ENCODE measurements at regions not wholly inside any gene's neighbourhood (a gene's known extent, or its start where the extent isn't known, plus 50 kb on each side); places are given as distances from the start of the nearest gene placed in this dataset.

DNA sequence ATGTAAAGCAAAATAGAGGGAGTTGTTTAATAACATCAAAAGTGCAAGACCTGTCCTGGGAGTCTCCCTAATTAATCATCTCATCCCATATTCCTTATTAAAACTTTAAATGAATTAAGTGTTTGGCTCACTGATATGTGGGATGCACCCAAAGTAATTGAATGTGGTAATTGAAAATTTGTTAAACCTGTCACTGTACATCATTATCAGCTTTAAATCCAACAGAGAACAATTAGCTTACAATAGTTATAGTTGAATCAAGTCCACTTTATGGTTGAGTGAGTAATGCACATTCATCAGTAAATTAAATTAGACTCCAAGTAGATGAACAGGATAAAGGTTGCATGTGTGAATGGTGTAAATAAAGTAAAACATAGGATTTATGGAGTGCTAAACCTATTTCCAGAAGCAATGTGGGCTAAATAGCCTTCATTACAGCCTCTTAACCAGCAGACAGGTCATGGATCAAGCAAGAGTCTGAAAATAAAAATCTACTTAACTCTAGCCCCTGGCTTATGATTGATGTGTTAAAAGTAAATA, 608.2 kb upstream of the CCDC54 start:
- Histone ChIP-seq H3K9me2 (ENCODE audit: low read depth, low read length) (no peaks in the 10 kb centered on the region), H3K9ac (ENCODE audit: low read length) (no peak overlapping the region), H3K27me3 (ENCODE audit: insufficient read depth, low read length) (no peaks in the 10 kb centered on the region)

DNA sequence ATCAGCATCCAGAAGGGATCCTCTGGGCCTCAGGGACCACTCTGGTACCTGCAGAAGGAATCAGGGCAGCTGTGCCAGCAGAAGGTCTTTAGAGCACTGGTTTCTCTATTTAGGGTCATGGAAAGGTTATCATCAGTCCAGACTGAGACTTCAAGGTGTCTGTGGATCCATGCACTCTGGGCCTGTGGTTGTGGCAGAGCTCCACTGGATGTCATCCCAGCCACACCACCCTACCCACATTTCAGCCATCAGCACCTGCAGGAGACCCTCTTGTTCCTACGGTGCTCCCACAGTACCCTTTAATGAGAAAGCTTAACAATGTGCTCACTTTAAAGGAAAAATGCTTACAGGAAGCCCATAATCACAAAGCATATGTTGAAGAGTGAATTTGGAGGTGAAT, 603.4 kb upstream of the CCDC54 start:
- H3K4me1 ChIP-seq (ENCODE audit: insufficient read depth, low read length, severe bottlenecking) = no peaks in the 10 kb centered on the region
- no peaks in the 10 kb centered on the region for H3K36me3 ChIP-seq (ENCODE audit: insufficient read depth, low read length)
- no peaks in the 10 kb centered on the region for H3K79me2 ChIP-seq (ENCODE audit: insufficient read depth, low read length)
- H4K20me1 ChIP-seq (ENCODE audit: insufficient read depth, low read length) = no peaks in the 10 kb centered on the region
- H2AFZ ChIP-seq (ENCODE audit: low read length) = no peak overlapping the region
- no peaks in the 10 kb centered on the region for H3K9me2 ChIP-seq (ENCODE audit: low read depth, low read length)
- H3F3A ChIP-seq (ENCODE audit: insufficient read depth, low read length) = no peaks in the 10 kb centered on the region
- TF ChIP-seq EZH2 (IDR thresholded peaks at IDR 0.05; ENCODE audit: borderline replicate concordance, low read length) = no peak
- TF ChIP-seq, protein P1, sequence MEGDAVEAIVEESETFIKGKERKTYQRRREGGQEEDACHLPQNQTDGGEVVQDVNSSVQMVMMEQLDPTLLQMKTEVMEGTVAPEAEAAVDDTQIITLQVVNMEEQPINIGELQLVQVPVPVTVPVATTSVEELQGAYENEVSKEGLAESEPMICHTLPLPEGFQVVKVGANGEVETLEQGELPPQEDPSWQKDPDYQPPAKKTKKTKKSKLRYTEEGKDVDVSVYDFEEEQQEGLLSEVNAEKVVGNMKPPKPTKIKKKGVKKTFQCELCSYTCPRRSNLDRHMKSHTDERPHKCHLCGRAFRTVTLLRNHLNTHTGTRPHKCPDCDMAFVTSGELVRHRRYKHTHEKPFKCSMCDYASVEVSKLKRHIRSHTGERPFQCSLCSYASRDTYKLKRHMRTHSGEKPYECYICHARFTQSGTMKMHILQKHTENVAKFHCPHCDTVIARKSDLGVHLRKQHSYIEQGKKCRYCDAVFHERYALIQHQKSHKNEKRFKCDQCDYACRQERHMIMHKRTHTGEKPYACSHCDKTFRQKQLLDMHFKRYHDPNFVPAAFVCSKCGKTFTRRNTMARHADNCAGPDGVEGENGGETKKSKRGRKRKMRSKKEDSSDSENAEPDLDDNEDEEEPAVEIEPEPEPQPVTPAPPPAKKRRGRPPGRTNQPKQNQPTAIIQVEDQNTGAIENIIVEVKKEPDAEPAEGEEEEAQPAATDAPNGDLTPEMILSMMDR (IDR thresholded peaks at IDR 0.05; ENCODE audit: low read length) = no peak
- no peaks in the 10 kb centered on the region for H3K9me3 ChIP-seq (ENCODE audit: low read length)
- H3K27me3 ChIP-seq (ENCODE audit: insufficient read depth, low read length) = no peaks in the 10 kb centered on the region
- no peak overlapping the region for H3K9ac ChIP-seq (ENCODE audit: low read length)
- H3K4me2 ChIP-seq (ENCODE audit: low read length) = no peak overlapping the region
- no peak overlapping the region for H3K27ac ChIP-seq (ENCODE audit: low read depth, low read length, poor library complexity, severe bottlenecking)
- H3K4me3 ChIP-seq (ENCODE audit: low read depth, low read length, poor library complexity, severe bottlenecking) = no peak overlapping the region

More for the DNA sequence above, 608.2 kb upstream of the CCDC54 start:
- Histone ChIP-seq H3K4me2 (ENCODE audit: low read length) (no peak overlapping the region), H3K79me2 (ENCODE audit: insufficient read depth, low read length) (no peaks in the 10 kb centered on the region), H3K4me1 (ENCODE audit: insufficient read depth, low read length, severe bottlenecking) (no peaks in the 10 kb centered on the region), H4K20me1 (ENCODE audit: insufficient read depth, low read length) (no peaks in the 10 kb centered on the region), H3K27ac (ENCODE audit: low read depth, low read length, poor library complexity, severe bottlenecking) (no peak overlapping the region), H3K4me3 (ENCODE audit: low read depth, low read length, poor library complexity, severe bottlenecking) (no peak overlapping the region), H3K9me3 (ENCODE audit: low read length) (no peaks in the 10 kb centered on the region), H2AFZ (ENCODE audit: low read length) (no peak overlapping the region), H3F3A (ENCODE audit: insufficient read depth, low read length) (no peaks in the 10 kb centered on the region), H3K36me3 (ENCODE audit: insufficient read depth, low read length) (no peaks in the 10 kb centered on the region)
- TF ChIP-seq EZH2 (IDR thresholded peaks at IDR 0.05; ENCODE audit: borderline replicate concordance, low read length) = no peak
- TF ChIP-seq, protein P1 (IDR thresholded peaks at IDR 0.05; ENCODE audit: low read length) = no peak

DNA sequence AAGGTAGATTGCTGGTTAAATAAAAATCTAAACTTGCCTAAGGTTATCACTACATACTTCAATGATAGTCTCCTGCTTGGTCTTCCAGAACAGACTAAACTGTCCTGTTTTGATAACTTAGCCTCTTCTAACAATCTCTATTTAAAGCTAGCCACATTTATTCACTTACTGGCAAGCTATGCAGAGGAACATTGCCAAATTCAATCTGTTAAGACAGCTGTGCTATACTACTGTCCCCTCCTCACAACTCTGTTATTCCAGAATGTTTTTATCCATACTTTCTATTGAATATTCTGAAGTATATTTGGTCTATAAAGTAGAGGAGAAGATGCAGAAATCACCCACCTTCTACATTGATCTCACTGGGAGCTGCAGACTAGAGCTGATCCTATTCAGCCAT, 594.0 kb upstream of the CCDC54 start:
- H3K4me1 ChIP-seq (ENCODE audit: insufficient read depth, low read length, severe bottlenecking) = no peaks in the 10 kb centered on the region
- H3K36me3 ChIP-seq (ENCODE audit: insufficient read depth, low read length) = no peaks in the 10 kb centered on the region
- no peak overlapping the region for H3K9ac ChIP-seq (ENCODE audit: low read length)
- no peaks in the 10 kb centered on the region for H4K20me1 ChIP-seq (ENCODE audit: insufficient read depth, low read length)
- no peak overlapping the region for H3K4me2 ChIP-seq (ENCODE audit: low read length)
- H3K9me3 ChIP-seq (ENCODE audit: low read length) = no peaks in the 10 kb centered on the region
- no peaks in the 10 kb centered on the region for H3K9me2 ChIP-seq (ENCODE audit: low read depth, low read length)
- H3F3A ChIP-seq (ENCODE audit: insufficient read depth, low read length) = no peaks in the 10 kb centered on the region
- no peak overlapping the region for H3K4me3 ChIP-seq (ENCODE audit: low read depth, low read length, poor library complexity, severe bottlenecking)
- no peaks in the 10 kb centered on the region for H3K79me2 ChIP-seq (ENCODE audit: insufficient read depth, low read length)
- no peak overlapping the region for H3K27ac ChIP-seq (ENCODE audit: low read depth, low read length, poor library complexity, severe bottlenecking)
- no peak for TF ChIP-seq EZH2 (IDR thresholded peaks at IDR 0.05; ENCODE audit: borderline replicate concordance, low read length)
- TF ChIP-seq, protein P1 (IDR thresholded peaks at IDR 0.05; ENCODE audit: low read length) = no peak
- no peak overlapping the region for H2AFZ ChIP-seq (ENCODE audit: low read length)
- H3K27me3 ChIP-seq (ENCODE audit: insufficient read depth, low read length) = 0 out of 2 replicates have a peak, but pooled peaks cover 3% of the 10 kb centered on the region

Measured in OCI-LY1 (cell line).